H1 (cell line): ENCODE measurements at regions not wholly inside any gene's neighbourhood (a gene's known extent, or its start where the extent isn't known, plus 50 kb on each side); places are given as distances from the start of the nearest gene placed in this dataset.

Experiments
- CBX5 ChIP-seq: fragments of 300-800, 300-1000 bp; sonication (generic); IDR thresholded peaks from 2 replicates; pipeline ENCODE4 v1.7.1; 2016; ENCODE audit warnings: antibody characterized with exemption, low read length, low read depth
- CHD1 ChIP-seq: IDR thresholded peaks from 2 replicates; pipeline ENCODE4 v1.6.1; 2012; ENCODE audit warnings: low read depth, low read length, improper control_type of control experiment
- EP300 ChIP-seq, 2 experiments: IDR thresholded peaks; 1 replicate in 1 of 2; 2 replicates in 1 of 2; pipeline ENCODE4 v1.6.1; 2011 to 2012; ENCODE audit warnings: low read depth in 2 of 2, low read length in 2 of 2, mild to moderate bottlenecking in 2 of 2, borderline replicate concordance in 1 of 2, inconsistent platforms in 1 of 2, moderate library complexity in 1 of 2
- EZH2 ChIP-seq: fragments of 200-600 bp; sonication (generic); IDR thresholded peaks from 2 replicates; pipeline ENCODE4 v1.7.1; 2012; ENCODE audit warnings: low read depth, mild to moderate bottlenecking, moderate library complexity, low read length, inconsistent platforms; ENCODE audit not compliant: severe bottlenecking
- HDAC2 ChIP-seq, 2 experiments: fragments of 300-600 bp in 1 of 2; sonication (generic) in 1 of 2; IDR thresholded peaks; 2 replicates each; pipeline ENCODE4 v1.6.1; 2011 to 2012; ENCODE audit warnings: low read depth in 2 of 2, low read length in 2 of 2, mild to moderate bottlenecking in 2 of 2, moderate library complexity in 2 of 2, borderline replicate concordance in 1 of 2, inconsistent platforms in 1 of 2
- JUN ChIP-seq: IDR thresholded peaks from 2 replicates; pipeline ENCODE4 v1.6.1; 2011; ENCODE audit warnings: low read depth, mild to moderate bottlenecking, improper control_type of control experiment, low read length
- POLR2A ChIP-seq, 2 experiments: IDR thresholded peaks; 1 replicate in 1 of 2; 2 replicates in 1 of 2; pipeline ENCODE4 v1.6.1; 2011; ENCODE audit warnings: low read depth in 2 of 2, low read length in 2 of 2, mild to moderate bottlenecking in 2 of 2; ENCODE audit errors: control extremely low read depth in 1 of 2
- SIN3A ChIP-seq, 2 experiments: IDR thresholded peaks in 1 of 2; conservative IDR thresholded peaks in 1 of 2; 2 replicates each; pipeline ENCODE4 v1.6.1; 2011 to 2012; ENCODE audit warnings: low read length in 2 of 2, improper control_type of control experiment in 1 of 2, low read depth in 1 of 2, mild to moderate bottlenecking in 1 of 2
- TAF1 ChIP-seq: IDR thresholded peaks from 2 replicates; pipeline ENCODE4 v1.6.1; 2011; ENCODE audit warnings: mild to moderate bottlenecking, low read depth, low read length
- ZNF274 ChIP-seq: IDR thresholded peaks from 2 replicates; pipeline ENCODE4 v1.7.0; 2012; ENCODE audit warnings: low read length, borderline replicate concordance; ENCODE audit errors: extremely low read depth
- TF ChIP-seq, protein P1 (sequence below), 3 experiments: IDR thresholded peaks; 1 replicate in 2 of 3; 2 replicates in 1 of 3; pipeline versions ENCODE4 v1.5.1 to v1.6.1; 2011; ENCODE audit warnings: low read length in 3 of 3, mild to moderate bottlenecking in 3 of 3, inconsistent platforms in 2 of 3, low read depth in 1 of 3, moderate library complexity in 1 of 3; ENCODE audit not compliant: insufficient read depth in 1 of 3; ENCODE audit errors: control extremely low read depth in 1 of 3

DNA sequence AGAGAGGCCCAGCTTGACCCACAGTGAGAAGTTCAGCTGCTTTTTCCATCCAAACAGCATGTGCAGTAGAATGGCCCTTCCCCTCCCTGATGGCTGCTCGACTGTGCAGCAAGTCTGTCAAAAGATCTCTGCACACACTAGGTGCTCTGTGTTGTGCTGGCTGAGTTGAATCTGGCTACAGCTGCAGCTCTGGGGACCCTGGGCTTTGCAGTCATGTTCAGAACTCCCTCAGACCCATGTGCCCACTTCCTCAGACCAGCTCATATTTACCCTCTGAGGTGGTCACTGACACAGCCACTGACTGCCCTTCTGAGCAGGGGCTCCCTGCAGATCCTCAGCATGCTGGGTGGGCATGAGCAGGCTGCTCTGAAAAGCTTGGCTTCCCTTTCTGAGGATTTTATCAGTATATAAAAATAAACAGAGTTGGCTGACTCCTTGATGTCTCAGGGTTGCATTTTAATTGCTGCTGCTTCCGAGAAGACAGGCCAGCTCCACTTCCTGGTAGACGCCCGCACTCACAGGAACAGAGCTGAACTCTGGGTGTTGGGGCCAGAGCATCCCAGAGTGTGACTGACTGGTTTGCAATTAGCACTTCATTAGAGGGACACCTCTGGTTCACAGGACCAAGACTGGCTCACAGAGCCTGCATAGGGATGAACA, 507.9 kb downstream of the RPS24 start:
- TF ChIP-seq SIN3A (conservative IDR thresholded peaks at IDR 0.05 in 1 of 2, IDR thresholded peaks at IDR 0.05 in 1 of 2; ENCODE audit: low read depth in 1 of 2, low read length in 2 of 2), result no peak
- TF ChIP-seq EZH2, result no peak
- no peak for TF ChIP-seq CBX5
- TF ChIP-seq EP300 (IDR thresholded peaks at IDR 0.05; ENCODE audit: borderline replicate concordance in 1 of 2, low read depth in 2 of 2, low read length in 2 of 2), result no peak
- no peak for TF ChIP-seq POLR2A (IDR thresholded peaks at IDR 0.05; ENCODE audit: control extremely low read depth in 1 of 2, low read depth in 2 of 2, low read length in 2 of 2)
- no peak for TF ChIP-seq CHD1
- TF ChIP-seq, protein P1, sequence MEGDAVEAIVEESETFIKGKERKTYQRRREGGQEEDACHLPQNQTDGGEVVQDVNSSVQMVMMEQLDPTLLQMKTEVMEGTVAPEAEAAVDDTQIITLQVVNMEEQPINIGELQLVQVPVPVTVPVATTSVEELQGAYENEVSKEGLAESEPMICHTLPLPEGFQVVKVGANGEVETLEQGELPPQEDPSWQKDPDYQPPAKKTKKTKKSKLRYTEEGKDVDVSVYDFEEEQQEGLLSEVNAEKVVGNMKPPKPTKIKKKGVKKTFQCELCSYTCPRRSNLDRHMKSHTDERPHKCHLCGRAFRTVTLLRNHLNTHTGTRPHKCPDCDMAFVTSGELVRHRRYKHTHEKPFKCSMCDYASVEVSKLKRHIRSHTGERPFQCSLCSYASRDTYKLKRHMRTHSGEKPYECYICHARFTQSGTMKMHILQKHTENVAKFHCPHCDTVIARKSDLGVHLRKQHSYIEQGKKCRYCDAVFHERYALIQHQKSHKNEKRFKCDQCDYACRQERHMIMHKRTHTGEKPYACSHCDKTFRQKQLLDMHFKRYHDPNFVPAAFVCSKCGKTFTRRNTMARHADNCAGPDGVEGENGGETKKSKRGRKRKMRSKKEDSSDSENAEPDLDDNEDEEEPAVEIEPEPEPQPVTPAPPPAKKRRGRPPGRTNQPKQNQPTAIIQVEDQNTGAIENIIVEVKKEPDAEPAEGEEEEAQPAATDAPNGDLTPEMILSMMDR (IDR thresholded peaks at IDR 0.05; ENCODE audit: control extremely low read depth in 1 of 3, insufficient read depth in 1 of 3, low read depth in 1 of 3, low read length in 3 of 3), result no peak
- no peak for TF ChIP-seq ZNF274
- TF ChIP-seq JUN, result no peak
- TF ChIP-seq TAF1, result no peak
- TF ChIP-seq HDAC2 (IDR thresholded peaks at IDR 0.05; ENCODE audit: borderline replicate concordance in 1 of 2, low read depth in 2 of 2, low read length in 2 of 2), result no peak
